ENCODE measurements at regions not wholly inside any gene's neighbourhood (a gene's known extent, or its start where the extent isn't known, plus 50 kb on each side); places are given as distances from the start of the nearest gene placed in this dataset.

- intact Hi-C loops (cut with DNase I) = no loop called here
- no peak for DNase-seq (ENCODE audit: low spot score)
These were observed 167.8 kb downstream of the BAMBI start for GRCh38 chr10:28845009-28845682.

GRCh38 chr10:28849309-28849708 lies 172.0 kb downstream of the BAMBI start:
- intact Hi-C loops (cut with DNase I) = no loop called here
- no peak for DNase-seq (ENCODE audit: low spot score)

- intact Hi-C loops (cut with DNase I) = no loop called here
- DNase-seq (ENCODE audit: low spot score) = no peak
These were observed 172.5 kb downstream of the BAMBI start for GRCh38 chr10:28849821-28850220.

GRCh38 chr10:28850784-28851183 lies 173.5 kb downstream of the BAMBI start:
- intact Hi-C loops (cut with DNase I) = no loop called here
- no peak for DNase-seq (ENCODE audit: low spot score)

- intact Hi-C loops (cut with DNase I) = no loop called here
- DNase-seq (ENCODE audit: low spot score) = no peak
These were observed 175.9 kb downstream of the BAMBI start for GRCh38 chr10:28853195-28853594.

- intact Hi-C loops (cut with DNase I) = no loop called here
- DNase-seq (ENCODE audit: low spot score) = no peak
These were observed 179.8 kb downstream of the BAMBI start for GRCh38 chr10:28857164-28857563.

- intact Hi-C loops (cut with DNase I) = no loop called here
- no peak for DNase-seq (ENCODE audit: low spot score)
These were observed 181.3 kb downstream of the BAMBI start for GRCh38 chr10:28858646-28859045.

GRCh38 chr10:28859791-28860190 lies 182.5 kb downstream of the BAMBI start:
- intact Hi-C loops (cut with DNase I) = no loop called here
- DNase-seq (ENCODE audit: low spot score) = no peak

- intact Hi-C loops (cut with DNase I) = no loop called here
- no peak for DNase-seq (ENCODE audit: low spot score)
These were observed 184.9 kb downstream of the BAMBI start for GRCh38 chr10:28862219-28862618.

- DNase-seq (ENCODE audit: low spot score) = no peak
- intact Hi-C loops (cut with DNase I) = no loop called here
These were observed 192.4 kb downstream of the BAMBI start for GRCh38 chr10:28869606-28870201.

GRCh38 chr10:28871665-28872064 lies 194.3 kb downstream of the BAMBI start:
- intact Hi-C loops (cut with DNase I) = no loop called here
- no peak for DNase-seq (ENCODE audit: low spot score)

GRCh38 chr10:28872587-28873165 lies 195.4 kb downstream of the BAMBI start:
- intact Hi-C loops (cut with DNase I) = no loop called here
- no peak for DNase-seq (ENCODE audit: low spot score)

- DNase-seq (ENCODE audit: low spot score) = no peak
- intact Hi-C loops (cut with DNase I) = no loop called here
These were observed 196.2 kb downstream of the BAMBI start for GRCh38 chr10:28873540-28873939.

- no peak for DNase-seq (ENCODE audit: low spot score)
- intact Hi-C loops (cut with DNase I) = no loop called here
These were observed 196.9 kb downstream of the BAMBI start for GRCh38 chr10:28874210-28874609.

- intact Hi-C loops (cut with DNase I) = loop anchor here (5.0 kb wide), 1 partner anchor 198 kb away; the partner anchor contains the start of gene BAMBI
- no peak for DNase-seq (ENCODE audit: low spot score)
These were observed 198.3 kb downstream of the BAMBI start for GRCh38 chr10:28875549-28876081.

- no peak for DNase-seq (ENCODE audit: low spot score)
- intact Hi-C loops (cut with DNase I) = loop anchor here (5.0 kb wide), 1 partner anchor 201 kb away; the partner anchor contains the start of gene BAMBI
These were observed 201.1 kb downstream of the BAMBI start for GRCh38 chr10:28878236-28878970.

GRCh38 chr10:28879246-28879645 lies 201.9 kb downstream of the BAMBI start:
- no peak for DNase-seq (ENCODE audit: low spot score)
- intact Hi-C loops (cut with DNase I) = loop anchor here (5.0 kb wide), 1 partner anchor 202 kb away; the partner anchor contains the start of gene BAMBI

GRCh38 chr10:28879875-28880682 lies 202.8 kb downstream of the BAMBI start:
- intact Hi-C loops (cut with DNase I) = loop anchor here (5.0 kb wide), 2 partner anchors 107 to 203 kb away; partner anchors contain the start of gene BAMBI
- no peak for DNase-seq (ENCODE audit: low spot score)

- intact Hi-C loops (cut with DNase I) = loop anchor here (5.0 kb wide), 1 partner anchor 107 kb away; no protein-coding TSS in a partner anchor
- no peak for DNase-seq (ENCODE audit: low spot score)
These were observed 203.3 kb downstream of the BAMBI start for GRCh38 chr10:28880683-28880950.
